HUDEP-2 (cell line): ENCODE measurements at regions not wholly inside any gene's neighbourhood (a gene's known extent, or its start where the extent isn't known, plus 50 kb on each side); places are given as distances from the start of the nearest gene placed in this dataset.

ENCODE experiments used
- DNase-seq, 76 experiments: peaks; one replicate each; lab custom pipeline; 2025; ENCODE audit not compliant: unreplicated experiment in 76 of 76; lab: John Stamatoyannopoulos, UW

DNA sequence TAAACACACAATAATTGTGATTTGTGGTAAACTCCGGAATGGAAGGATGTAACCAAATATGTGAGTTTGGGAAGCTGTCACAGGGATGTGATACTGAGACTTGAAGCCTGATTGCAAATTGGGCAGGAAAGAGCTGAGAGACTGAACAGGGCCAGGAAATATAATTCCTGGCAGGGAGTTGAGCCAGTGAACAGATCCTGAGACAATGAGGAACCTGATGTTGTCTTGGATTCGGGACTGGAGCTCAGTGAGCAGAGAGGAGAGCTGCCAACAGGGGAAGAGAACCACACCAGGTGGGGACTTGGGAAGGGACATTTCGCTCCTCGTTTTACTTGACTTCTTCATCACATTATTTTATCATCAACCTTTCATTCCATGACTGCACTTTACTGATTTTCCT is 386.0 kb downstream of the TLL1 start:
- no peak for DNase-seq

DNA sequence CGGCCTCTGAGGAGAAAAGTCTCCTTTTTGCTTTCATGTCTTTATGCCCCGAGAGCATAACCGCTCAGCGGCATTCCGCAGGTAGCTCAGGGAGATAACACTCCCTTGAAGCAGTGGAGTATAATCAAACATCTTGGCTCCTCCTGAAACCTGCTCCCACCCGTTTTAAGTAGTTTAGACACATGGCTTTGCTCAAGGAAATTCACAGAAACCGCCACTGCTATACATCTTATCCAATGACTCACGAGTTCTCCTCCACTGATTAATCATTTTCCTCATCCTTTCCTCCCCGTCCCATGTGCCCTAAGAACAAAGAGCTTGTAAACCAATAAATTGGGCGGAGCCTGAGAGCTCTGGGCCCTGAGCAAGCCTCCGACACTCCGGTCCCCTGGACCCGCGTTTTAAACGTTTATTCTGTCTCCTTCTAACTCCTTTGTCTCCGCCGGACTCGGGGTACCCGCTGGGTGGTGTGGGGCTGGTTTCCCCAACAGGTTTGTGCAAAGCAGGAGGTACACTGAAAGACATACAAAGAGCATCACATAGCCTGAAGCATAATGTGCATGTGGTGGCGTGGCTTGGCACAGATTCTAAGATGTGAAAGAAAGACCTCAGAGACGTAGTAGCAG is 401.2 kb downstream of the TLL1 start:
- DNase-seq, result no peak

DNA sequence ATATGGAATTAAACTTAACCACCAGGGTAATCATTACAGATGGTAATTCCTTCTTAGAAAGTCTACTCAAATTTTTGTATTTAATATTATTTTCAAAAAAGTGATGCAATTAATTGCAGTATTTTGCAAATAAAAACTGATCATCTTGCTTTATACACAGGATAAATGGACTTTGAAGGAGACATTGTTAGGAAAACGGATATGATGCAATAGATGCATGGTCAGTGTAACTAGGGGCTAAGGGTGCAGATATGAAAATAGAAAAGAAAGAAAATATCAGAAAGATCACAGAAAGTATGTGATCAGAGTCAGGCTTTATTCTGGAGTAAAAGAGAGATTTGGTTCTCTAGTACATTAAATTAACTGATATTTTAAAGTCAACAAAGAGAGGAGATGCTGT is 401.7 kb downstream of the TLL1 start:
- DNase-seq, result no peak

DNA sequence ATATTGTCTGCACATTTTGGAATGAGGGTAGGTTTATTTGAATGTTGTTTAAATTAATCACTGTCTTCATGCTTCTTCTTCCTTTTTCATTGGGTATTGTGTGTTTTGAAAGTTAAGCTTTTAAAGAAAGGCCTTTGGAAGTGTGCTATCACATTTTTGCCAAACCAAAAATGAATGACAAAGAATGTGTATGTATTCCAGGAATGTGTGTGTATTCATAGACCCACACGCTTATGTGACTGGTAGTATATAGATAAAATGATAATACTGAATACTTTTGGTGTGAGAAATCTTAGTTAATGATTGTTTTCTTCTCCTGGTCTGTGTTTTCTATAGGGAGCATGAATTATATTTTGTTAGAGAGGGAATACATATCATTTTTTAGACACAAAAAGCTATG is 404.4 kb downstream of the TLL1 start:
- no peak for DNase-seq

DNA sequence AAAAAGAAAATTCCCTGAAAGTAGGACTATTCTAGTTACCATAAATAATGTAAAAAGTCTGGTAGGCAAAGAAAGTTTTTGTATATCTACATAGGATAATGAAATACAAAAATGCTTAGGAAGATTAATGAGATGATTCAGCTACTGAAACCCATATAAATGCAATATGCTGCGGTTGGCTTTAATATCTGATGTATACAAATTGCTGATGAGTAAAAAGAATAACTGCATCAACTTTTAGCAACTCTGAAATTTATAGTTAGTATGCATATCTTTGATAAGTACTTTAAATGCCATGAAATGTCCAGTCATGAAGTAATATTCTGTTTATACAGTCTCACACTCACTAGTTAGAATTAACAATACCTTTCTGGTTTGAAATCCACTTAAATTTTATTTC is 404.8 kb downstream of the TLL1 start:
- DNase-seq, result no peak

DNA sequence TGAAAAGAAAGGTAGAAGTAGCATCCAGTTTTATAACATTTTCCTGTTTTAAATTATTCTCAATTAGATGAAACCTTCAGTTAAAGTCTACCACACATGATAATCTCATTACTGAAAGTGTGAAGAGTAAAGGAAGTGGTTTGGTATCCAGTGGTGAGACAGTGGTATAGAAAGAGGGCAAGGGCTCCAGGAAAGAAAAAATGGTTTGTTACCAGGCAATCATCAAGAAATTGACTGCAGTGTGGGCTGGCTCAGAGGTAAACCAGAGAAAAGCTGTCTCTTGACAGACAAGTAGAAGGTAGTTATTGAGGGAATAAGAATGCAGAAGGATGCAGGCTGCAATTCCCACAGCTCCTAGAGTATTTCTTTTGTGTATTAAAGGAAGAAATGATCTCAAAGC is 406.2 kb downstream of the TLL1 start:
- DNase-seq, result no peak

DNA sequence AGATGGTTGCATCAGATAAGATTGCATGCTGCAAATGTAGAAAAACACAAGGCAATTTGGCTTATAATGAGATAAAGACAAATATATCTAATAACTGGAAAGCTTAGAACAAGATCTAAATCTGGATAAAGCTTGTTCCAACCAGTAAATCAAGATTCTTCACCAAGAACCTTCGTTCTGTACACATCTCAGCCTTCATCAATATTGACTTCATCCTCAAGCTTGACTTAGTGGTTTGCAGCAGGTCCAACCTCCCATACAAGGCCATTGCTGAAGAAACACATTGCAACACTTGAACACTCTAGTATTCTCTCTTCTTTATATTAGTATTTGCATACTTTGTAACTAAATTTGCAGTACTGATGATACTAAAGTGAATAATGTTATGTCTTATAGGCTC is 407.6 kb downstream of the TLL1 start:
- no peak for DNase-seq

DNA sequence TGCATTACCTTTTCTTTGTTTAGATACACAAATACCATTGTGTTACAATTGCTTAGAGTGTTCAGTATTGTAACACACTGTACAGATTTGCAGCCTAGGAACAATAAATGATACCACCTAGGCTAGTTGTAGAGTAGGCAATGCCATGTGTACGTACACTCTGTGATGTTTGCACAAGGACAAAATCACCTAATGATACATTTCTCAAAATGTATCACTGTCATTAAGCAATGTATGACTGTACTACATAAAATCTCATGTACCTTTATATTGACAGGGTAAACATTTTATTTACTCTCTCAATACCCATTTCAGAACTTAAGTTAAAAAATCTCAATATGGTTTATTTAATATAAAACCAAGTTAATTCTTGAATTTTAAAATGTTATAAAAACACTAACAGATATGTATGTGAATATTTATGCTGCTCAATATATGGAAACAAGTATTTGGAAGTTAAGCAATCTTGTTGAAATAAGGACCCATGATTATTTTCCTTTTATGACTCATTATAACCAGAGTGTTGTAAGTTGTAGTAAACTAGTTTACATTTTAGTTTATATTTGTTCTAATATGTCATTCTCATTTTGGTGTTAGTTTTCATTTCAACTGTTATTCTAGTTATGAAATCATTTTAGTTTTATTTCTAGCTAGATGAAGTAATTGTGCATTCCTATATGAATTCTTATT is 409.2 kb downstream of the TLL1 start:
- no peak for DNase-seq

DNA sequence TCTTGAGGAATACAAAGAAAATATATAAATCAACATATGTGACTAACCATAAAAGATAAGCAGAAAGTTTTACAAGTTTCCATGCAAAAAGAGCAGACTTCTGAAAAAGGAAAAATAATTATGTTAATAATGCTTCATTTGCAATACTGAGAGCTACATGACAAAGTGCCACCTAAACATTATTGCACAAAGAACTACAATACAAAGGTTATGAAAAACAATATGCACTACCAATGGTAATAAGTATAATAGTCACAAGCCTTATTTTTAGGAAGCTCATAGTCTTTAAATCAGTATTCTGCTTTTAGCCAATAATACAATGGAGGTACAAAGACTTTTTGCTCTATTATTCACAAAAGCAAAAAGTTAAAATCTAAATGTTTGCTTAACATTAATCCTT is 411.2 kb downstream of the TLL1 start:
- no peak for DNase-seq

DNA sequence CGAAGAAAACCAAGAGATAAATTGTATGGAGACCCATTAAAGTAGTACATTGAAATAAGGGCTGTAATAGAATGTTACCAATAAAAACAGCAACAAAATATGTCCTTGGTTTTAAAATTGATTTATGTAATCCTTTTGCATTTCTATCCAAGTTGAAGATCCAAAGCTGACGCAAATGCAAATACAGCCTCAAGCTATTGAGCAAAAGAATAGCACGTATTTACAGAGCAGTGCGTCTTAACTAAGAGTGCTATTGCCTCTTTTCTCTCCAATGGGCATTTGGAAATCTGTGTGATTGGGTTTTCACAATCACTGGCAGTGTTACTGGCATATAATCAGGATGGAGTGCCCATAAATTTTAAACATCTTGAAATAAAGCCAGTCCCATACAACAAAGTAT is 417.4 kb downstream of the TLL1 start:
- no peak for DNase-seq

DNA sequence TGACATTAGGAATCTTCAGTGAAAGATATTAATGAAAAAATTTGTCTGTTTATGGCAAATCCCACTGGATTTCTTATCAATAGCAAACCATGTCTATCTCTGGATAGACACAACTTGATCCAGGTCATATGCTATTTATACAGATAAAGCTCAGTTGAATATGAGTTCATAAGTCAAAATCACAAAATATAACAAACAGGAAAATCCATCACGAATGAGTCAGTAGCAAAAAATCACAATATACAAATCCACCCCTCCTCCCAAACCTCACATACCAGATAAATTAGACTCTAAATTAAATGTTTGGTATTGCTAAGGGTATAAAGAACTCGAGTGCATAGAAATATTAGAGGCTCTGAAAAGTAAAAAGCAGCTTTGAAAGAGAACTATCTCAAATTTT is 420.5 kb downstream of the TLL1 start:
- DNase-seq, result no peak

DNA sequence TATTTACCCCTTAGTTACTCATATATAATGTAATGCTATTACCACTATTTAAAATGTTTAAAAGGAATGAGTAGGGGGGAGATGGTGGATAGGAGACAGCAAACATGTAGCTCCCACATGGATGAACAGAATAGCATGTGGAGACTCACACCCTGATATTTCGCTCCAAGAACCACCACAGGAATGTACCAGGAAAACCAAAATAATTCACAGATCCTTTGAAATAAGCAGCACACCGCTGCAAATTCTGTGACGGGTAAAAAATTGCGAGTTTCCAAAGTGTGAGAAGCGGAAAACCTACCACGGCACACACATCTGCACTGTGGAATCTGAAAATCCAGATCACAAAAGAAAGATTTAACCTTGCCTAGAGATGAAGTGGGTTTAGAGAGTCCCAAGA is 428.2 kb downstream of the TLL1 start:
- no peak for DNase-seq

DNA sequence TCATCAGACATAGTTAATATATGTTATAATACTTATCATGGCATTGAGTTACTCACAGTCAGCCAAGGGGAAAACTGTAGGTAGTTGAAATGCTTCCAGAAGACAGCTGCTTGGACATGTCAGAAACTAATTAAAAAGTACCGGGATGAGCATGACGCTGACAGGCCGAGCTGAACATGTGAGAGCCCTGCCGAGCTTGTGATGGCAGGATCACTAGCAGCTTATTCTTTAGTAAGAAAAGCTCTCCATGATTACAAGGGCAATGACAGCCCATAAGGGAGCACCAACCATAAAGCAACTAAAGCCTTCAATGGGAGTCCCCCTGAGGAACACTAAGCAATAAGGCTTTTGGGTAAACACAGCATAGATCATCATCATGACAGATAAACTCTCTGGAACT is 435.6 kb downstream of the TLL1 start:
- no peak for DNase-seq

DNA sequence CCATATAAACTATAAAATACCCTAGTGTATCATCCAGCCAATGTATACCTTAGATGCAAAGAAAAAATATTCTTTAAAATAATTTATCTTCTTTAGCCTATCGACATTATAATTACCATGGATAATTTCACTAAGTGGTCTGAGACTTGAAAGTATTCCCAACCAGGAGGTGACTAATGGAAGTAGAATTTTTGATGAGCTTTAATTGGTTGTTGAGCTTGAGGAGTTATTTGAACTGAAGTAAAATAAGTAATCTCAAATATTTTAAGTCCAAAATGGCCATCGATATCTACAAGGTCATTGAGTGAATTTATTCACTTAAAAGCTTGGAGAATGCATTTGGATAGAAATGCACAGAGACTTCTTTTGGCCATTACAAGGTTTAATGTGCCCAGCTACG is 436.2 kb downstream of the TLL1 start:
- no peak for DNase-seq

DNA sequence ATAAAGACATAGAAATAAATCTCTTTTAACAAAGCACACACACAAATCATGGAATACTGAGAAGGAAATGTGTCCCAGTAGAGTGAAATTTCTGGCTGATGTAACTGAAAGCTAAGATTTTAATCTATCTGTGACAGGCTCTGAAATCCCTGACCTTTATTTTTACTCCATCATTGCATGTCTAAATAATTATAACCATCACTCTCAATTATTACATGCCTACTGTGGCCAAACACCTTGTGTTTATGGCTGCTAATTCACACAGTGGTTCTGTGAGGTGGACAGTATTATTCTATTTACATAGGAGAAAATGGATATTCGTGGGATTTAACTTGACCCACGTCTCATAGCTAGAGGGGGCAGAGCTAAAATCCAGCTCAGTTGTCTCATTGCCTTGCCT is 438.1 kb downstream of the TLL1 start:
- no peak for DNase-seq

DNA sequence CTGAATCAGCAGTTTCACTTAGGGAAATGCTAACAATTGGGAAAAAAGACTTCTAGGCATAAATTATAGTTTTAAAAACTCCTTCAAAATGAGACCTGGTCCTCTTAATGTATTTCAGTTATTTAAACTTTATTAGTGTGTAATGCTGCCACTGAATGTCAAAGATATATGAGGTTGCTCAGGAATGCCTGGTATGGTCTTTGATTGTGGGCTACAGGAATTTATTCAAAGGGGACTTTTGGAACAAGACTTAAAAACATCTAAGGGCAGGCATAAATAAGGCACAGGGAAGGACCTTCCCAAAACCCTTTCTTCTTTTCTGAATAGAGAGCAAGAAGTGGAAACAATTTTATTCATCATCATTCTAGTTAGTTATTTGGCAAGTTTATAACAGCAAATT is 439.1 kb downstream of the TLL1 start:
- no peak for DNase-seq

DNA sequence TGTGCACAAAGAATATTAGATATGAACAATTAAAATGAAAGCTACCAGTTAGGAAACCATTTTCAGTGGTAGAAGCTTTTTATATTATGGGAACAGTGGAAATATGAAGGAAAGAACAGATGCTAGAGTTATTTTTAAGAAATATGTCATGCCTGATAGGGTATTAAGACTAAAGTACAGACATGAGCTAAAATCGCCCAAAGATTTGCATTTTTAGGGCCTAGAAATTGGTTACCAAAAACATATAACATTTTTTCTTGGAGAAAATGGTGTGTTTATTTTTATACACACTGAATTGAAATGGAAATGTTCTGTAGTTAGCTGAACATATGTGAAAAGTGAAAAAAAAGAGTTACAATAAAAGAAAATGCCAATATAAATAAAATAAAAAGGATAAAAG is 441.9 kb downstream of the TLL1 start:
- DNase-seq, result no peak

DNA sequence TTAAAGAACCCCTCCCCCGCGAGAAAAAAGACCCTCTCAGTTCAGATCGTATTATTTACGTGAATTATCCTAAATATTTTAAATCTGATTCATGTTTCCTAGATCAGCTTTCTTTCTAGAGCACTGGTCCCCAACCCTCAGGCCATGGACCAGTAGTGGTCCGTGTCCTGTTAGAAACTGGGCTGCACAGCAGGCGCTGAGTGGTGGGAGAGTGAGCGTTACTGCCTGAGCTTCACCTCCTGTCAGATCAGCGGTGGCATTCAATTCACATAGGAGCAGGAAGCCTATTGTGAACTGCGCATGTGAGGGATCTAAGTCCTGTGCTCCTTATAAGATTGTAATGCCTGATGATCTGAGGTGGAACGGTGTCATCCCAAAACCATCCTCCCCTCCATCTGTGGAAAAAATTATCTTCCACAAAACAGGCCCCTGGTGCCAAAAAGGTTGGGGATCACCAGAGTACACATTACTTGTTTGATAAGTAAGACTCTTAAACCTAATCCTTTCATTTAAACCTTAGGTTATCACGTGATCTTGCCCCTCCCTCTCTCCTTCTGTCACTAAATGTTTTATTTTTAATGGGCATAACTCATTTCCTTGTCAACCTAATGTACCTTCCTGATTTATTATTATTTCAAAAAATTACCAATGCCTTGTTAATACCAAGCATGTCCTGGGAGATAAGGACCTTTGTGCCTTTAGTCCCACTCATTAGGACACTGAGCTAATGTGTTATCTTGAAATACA is 442.9 kb downstream of the TLL1 start:
- no peak for DNase-seq

DNA sequence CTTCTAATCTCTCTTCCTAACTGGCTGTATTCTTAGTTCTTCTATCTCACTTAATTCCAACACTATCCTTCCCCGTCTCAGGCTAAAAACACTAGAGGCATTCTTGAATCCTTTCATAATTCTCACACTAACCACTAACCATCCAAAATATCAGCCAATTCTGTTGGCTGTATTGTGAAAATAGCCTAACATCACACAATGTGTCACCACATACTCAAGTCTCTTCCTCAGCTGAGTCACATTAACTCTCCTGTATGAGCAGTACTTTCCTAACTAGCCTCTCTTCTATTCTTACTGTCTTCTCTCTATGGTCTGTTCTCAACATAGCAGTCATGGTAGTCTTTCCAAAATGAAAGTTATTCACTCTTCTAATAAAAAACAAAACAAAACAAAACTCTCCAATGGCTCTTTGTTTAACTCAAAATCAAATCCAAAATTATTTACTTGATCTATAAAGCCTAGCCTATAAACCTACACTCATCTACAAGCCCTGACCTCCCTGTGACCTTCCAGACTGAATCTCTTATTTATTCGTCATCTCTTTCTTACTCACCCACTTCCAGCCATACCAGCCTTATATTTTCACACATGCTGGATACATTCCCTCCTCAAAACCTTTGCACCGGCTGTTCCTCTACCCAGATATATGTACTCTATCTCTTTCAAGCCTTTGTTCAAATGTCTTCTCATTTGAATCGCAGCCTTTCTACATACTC is 445.9 kb downstream of the TLL1 start:
- no peak for DNase-seq

DNA sequence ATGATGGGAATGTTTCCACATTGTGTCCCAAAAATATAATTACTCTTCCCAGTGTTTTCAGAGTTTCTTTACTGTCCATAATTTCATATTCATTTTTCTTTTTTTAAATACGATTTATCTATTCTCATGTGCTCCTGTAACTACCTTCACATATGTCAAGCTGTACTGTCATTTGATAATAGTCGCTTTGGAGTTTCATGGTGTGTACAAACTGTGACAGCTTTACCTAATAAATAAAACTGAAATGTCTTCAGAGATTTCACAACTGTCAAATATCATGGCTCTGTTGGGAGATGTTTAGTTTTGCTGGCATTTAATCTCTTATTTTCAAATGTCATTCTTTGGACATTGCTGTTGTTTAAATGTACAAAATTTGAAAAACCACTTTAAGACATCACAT is 450.2 kb downstream of the TLL1 start:
- no peak for DNase-seq

DNA sequence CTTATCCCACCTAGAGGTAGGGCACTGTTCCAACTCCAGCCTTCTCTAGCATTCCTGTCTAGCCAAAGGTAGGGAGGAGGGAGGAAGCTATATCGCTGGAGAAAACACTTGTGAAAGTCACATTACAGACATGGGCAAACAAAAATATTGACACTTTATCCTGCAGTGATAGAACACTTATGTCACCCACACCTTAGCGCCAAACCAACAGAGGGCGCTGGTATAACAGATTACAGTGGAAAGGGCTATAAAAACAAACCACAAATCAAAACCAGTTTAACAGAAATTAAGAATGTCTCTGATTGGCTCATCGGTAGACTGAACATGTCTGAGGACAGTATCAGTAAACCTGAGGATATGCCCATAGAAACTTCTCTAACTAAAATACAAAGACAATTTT is 451.3 kb downstream of the TLL1 start:
- peak in 32 of 76 experiments; percentile 0 to 44 (median 8) for DNase-seq
